ENCODE measurements at regions not wholly inside any gene's neighbourhood (a gene's known extent, or its start where the extent isn't known, plus 50 kb on each side); places are given as distances from the start of the nearest gene placed in this dataset.

GRCh38 chr18:70848329-70848728 is 559.5 kb downstream of the SOCS6 start:
- Mint-ChIP-seq H3K9me3 (ENCODE audit: low read depth) (no peaks in the 10 kb centered on the region), H3K36me3 (ENCODE audit: insufficient read depth) (no peaks in the 10 kb centered on the region)
- TF ChIP-seq CTCF (IDR thresholded peaks at IDR 0.05; ENCODE audit: unreplicated experiment): no peak

GRCh38 chr18:70840649-70841048 is 551.8 kb downstream of the SOCS6 start:
- H3K27ac Mint-ChIP-seq: no peak overlapping the region
- DNase-seq (ENCODE audit: low spot score, unreplicated experiment): no peak
- H3K4me3 Mint-ChIP-seq (ENCODE audit: low read depth): no peak overlapping the region
- no peak for TF ChIP-seq CTCF (IDR thresholded peaks at IDR 0.05; ENCODE audit: unreplicated experiment)
- H3K4me1 Mint-ChIP-seq (ENCODE audit: low read depth): no peaks in the 10 kb centered on the region
- H3K36me3 Mint-ChIP-seq (ENCODE audit: insufficient read depth): no peaks in the 10 kb centered on the region
- no peaks in the 10 kb centered on the region for H3K27me3 Mint-ChIP-seq
- H3K9me3 Mint-ChIP-seq (ENCODE audit: low read depth): no peaks in the 10 kb centered on the region

More at GRCh38 chr18:70848329-70848728, 559.5 kb downstream of the SOCS6 start:
- Mint-ChIP-seq H3K27me3 (no peaks in the 10 kb centered on the region), H3K4me3 (ENCODE audit: low read depth) (no peak overlapping the region), H3K27ac (no peak overlapping the region), H3K4me1 (ENCODE audit: low read depth) (no peaks in the 10 kb centered on the region)
- no peak for DNase-seq (ENCODE audit: low spot score, unreplicated experiment)

GRCh38 chr18:70827632-70828031 is 538.8 kb downstream of the SOCS6 start:
- H3K27ac Mint-ChIP-seq: no peak overlapping the region
- DNase-seq (ENCODE audit: low spot score, unreplicated experiment): no peak
- H3K4me1 Mint-ChIP-seq (ENCODE audit: low read depth): no peaks in the 10 kb centered on the region
- peaks cover 2% of the 10 kb centered on the region for H3K27me3 Mint-ChIP-seq
- H3K36me3 Mint-ChIP-seq (ENCODE audit: insufficient read depth): no peaks in the 10 kb centered on the region
- H3K4me3 Mint-ChIP-seq (ENCODE audit: low read depth): no peak overlapping the region
- no peak for TF ChIP-seq CTCF (IDR thresholded peaks at IDR 0.05; ENCODE audit: unreplicated experiment)
- H3K9me3 Mint-ChIP-seq (ENCODE audit: low read depth): no peaks in the 10 kb centered on the region

- no peak for DNase-seq (ENCODE audit: low spot score, unreplicated experiment)
- no peak overlapping the region for H3K27ac Mint-ChIP-seq
- H3K4me3 Mint-ChIP-seq (ENCODE audit: low read depth): no peak overlapping the region
- no peaks in the 10 kb centered on the region for H3K9me3 Mint-ChIP-seq (ENCODE audit: low read depth)
- TF ChIP-seq CTCF (IDR thresholded peaks at IDR 0.05; ENCODE audit: unreplicated experiment): no peak
- no peaks in the 10 kb centered on the region for H3K4me1 Mint-ChIP-seq (ENCODE audit: low read depth)
- H3K27me3 Mint-ChIP-seq: peaks cover 2% of the 10 kb centered on the region
- H3K36me3 Mint-ChIP-seq (ENCODE audit: insufficient read depth): no peaks in the 10 kb centered on the region
These were observed 537.7 kb downstream of the SOCS6 start for GRCh38 chr18:70826571-70826970.

- peaks cover 2% of the 10 kb centered on the region for H3K27me3 Mint-ChIP-seq
- no peak overlapping the region for H3K4me3 Mint-ChIP-seq (ENCODE audit: low read depth)
- H3K4me1 Mint-ChIP-seq (ENCODE audit: low read depth): no peaks in the 10 kb centered on the region
- no peak for TF ChIP-seq CTCF (IDR thresholded peaks at IDR 0.05; ENCODE audit: unreplicated experiment)
- no peaks in the 10 kb centered on the region for H3K9me3 Mint-ChIP-seq (ENCODE audit: low read depth)
- no peak for DNase-seq (ENCODE audit: low spot score, unreplicated experiment)
- H3K36me3 Mint-ChIP-seq (ENCODE audit: insufficient read depth): no peaks in the 10 kb centered on the region
- H3K27ac Mint-ChIP-seq: no peak overlapping the region
These were observed 533.8 kb downstream of the SOCS6 start for GRCh38 chr18:70822691-70823090.
